Progenitor cell of endocrine pancreas (in vitro differentiated cells): ENCODE measurements at regions not wholly inside any gene's neighbourhood (a gene's known extent, or its start where the extent isn't known, plus 50 kb on each side); places are given as distances from the start of the nearest gene placed in this dataset.

Source experiments
- DNase-seq: peaks from one replicate; pipeline ENCODE4 v3.0.0; 2021; ENCODE audit warnings: low spot score; ENCODE audit not compliant: unreplicated experiment
- H3K27ac Mint-ChIP-seq: 2 replicates; pipeline ENCODE4 v1.8.0; 2021; ENCODE audit warnings: mild to moderate bottlenecking, moderate library complexity, mixed read lengths
- H3K27me3 Mint-ChIP-seq: 2 replicates; pipeline ENCODE4 v1.8.0; 2021; ENCODE audit warnings: mixed read lengths
- H3K36me3 Mint-ChIP-seq: 2 replicates; pipeline ENCODE4 v1.8.0; 2022; ENCODE audit warnings: mixed read lengths; ENCODE audit not compliant: insufficient read depth
- H3K4me1 Mint-ChIP-seq: 2 replicates; pipeline ENCODE4 v1.8.0; 2021; ENCODE audit warnings: low read depth, mixed read lengths
- H3K4me3 Mint-ChIP-seq: 2 replicates; pipeline ENCODE4 v1.8.0; 2021; ENCODE audit warnings: low read depth, mild to moderate bottlenecking, moderate library complexity, mixed read lengths
- H3K9me3 Mint-ChIP-seq: 2 replicates; pipeline ENCODE4 v1.8.0; 2021; ENCODE audit warnings: low read depth, mixed read lengths
- TF ChIP-seq, protein P1 (sequence below): fragments of 200-600 bp; sonication (generic); IDR thresholded peaks from one replicate; pipeline ENCODE4 v1.5.0; 2021; ENCODE audit warnings: antibody characterized with exemption, mild to moderate bottlenecking; ENCODE audit not compliant: unreplicated experiment

DNA sequence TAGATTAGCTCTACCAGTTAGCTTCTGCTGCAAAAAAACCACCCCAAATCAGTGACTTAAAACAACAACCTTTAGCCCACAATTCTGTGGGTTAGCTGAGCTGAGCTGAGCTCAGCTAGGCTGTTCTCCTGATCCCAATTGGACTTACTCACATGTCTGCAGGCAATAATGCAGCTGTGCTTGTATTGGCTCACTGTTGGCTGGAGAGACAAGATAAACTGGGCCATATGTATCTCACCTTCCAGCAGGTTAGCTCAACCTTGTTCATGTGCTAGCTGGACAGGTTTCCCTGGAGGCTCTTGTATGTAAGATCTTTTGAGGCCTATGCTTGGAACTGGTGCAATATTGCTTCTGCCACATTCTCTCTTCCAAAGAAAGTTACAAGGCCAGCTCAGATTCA, 261.5 kb upstream of the ADGRL3 start:
- no peaks in the 10 kb centered on the region for H3K9me3 Mint-ChIP-seq
- H3K4me3 Mint-ChIP-seq, result no peak overlapping the region
- TF ChIP-seq, protein P1, sequence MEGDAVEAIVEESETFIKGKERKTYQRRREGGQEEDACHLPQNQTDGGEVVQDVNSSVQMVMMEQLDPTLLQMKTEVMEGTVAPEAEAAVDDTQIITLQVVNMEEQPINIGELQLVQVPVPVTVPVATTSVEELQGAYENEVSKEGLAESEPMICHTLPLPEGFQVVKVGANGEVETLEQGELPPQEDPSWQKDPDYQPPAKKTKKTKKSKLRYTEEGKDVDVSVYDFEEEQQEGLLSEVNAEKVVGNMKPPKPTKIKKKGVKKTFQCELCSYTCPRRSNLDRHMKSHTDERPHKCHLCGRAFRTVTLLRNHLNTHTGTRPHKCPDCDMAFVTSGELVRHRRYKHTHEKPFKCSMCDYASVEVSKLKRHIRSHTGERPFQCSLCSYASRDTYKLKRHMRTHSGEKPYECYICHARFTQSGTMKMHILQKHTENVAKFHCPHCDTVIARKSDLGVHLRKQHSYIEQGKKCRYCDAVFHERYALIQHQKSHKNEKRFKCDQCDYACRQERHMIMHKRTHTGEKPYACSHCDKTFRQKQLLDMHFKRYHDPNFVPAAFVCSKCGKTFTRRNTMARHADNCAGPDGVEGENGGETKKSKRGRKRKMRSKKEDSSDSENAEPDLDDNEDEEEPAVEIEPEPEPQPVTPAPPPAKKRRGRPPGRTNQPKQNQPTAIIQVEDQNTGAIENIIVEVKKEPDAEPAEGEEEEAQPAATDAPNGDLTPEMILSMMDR, result no peak
- no peak for DNase-seq
- H3K27ac Mint-ChIP-seq, result no peak overlapping the region
- peaks cover 2% of the 10 kb centered on the region for H3K4me1 Mint-ChIP-seq
- H3K27me3 Mint-ChIP-seq, result no peaks in the 10 kb centered on the region
- H3K36me3 Mint-ChIP-seq, result no peaks in the 10 kb centered on the region

DNA sequence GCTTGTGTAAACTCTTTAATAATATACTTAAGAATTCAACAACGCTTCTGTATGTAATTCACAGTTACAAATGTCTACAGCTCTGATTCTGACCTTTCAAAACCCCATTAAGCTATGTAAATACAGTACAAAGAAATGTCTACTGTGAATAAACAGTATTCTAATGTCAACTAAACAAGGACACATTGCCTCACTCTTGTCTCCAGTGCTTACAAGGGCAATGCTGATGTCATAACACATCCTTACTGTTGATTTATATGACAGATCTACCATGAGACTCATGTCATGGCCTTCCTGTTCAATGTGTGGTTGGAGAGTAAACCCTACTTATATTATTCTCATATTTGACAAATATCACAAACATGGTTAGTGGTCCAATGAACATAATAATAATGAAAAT, 256.1 kb upstream of the ADGRL3 start:
- Mint-ChIP-seq H3K9me3 (no peaks in the 10 kb centered on the region), H3K4me1 (no peaks in the 10 kb centered on the region), H3K27me3 (no peaks in the 10 kb centered on the region), H3K27ac (no peak overlapping the region), H3K4me3 (no peak overlapping the region), H3K36me3 (no peaks in the 10 kb centered on the region)
- TF ChIP-seq, protein P1, result no peak
- no peak for DNase-seq

GRCh38 chr4:60945641-60946040, 254.5 kb upstream of the ADGRL3 start:
- H3K36me3 Mint-ChIP-seq, result no peaks in the 10 kb centered on the region
- no peak overlapping the region for H3K27ac Mint-ChIP-seq
- DNase-seq, result no peak
- H3K9me3 Mint-ChIP-seq, result no peaks in the 10 kb centered on the region
- H3K27me3 Mint-ChIP-seq, result no peaks in the 10 kb centered on the region
- no peak overlapping the region for H3K4me3 Mint-ChIP-seq
- TF ChIP-seq, protein P1, result no peak
- no peaks in the 10 kb centered on the region for H3K4me1 Mint-ChIP-seq

GRCh38 chr4:60948008-60948407, 252.1 kb upstream of the ADGRL3 start:
- TF ChIP-seq, protein P1, result no peak
- no peaks in the 10 kb centered on the region for H3K36me3 Mint-ChIP-seq
- no peak overlapping the region for H3K4me3 Mint-ChIP-seq
- DNase-seq, result no peak
- no peaks in the 10 kb centered on the region for H3K9me3 Mint-ChIP-seq
- H3K27me3 Mint-ChIP-seq, result no peaks in the 10 kb centered on the region
- H3K27ac Mint-ChIP-seq, result no peak overlapping the region
- no peaks in the 10 kb centered on the region for H3K4me1 Mint-ChIP-seq

- Mint-ChIP-seq H3K36me3 (no peaks in the 10 kb centered on the region), H3K4me1 (no peaks in the 10 kb centered on the region)
- TF ChIP-seq, protein P1, result no peak
These were observed 247.2 kb upstream of the ADGRL3 start for GRCh38 chr4:60952921-60953320.

More at GRCh38 chr4:60952921-60953320, 247.2 kb upstream of the ADGRL3 start:
- Mint-ChIP-seq H3K27ac (no peak overlapping the region), H3K4me3 (no peak overlapping the region), H3K27me3 (no peaks in the 10 kb centered on the region), H3K9me3 (no peaks in the 10 kb centered on the region)
- DNase-seq, result no peak
